ENCODE measurements at regions not wholly inside any gene's neighbourhood (a gene's known extent, or its start where the extent isn't known, plus 50 kb on each side); places are given as distances from the start of the nearest gene placed in this dataset.

DNA sequence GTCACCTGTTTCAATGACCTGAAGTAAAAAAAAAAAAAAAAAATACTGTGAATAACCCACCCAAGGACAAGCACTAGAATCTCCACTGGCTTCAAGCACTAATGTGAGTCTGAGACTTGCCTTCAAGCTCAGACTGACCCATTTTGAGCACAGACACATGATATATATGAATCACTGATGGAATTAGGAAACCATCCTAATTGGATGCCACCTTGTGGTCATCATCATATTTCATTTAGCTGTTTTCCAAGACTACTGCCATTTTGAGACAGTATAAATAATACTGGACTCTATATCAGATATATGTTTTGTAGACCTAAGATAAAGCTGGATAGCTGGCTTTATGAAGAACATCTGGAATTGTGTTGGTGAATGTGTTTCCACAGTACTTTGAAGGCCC is 1232.0 kb downstream of the KCNT2 start:
- DNase-seq (ENCODE audit: low read depth), result peak; percentile 14

DNA sequence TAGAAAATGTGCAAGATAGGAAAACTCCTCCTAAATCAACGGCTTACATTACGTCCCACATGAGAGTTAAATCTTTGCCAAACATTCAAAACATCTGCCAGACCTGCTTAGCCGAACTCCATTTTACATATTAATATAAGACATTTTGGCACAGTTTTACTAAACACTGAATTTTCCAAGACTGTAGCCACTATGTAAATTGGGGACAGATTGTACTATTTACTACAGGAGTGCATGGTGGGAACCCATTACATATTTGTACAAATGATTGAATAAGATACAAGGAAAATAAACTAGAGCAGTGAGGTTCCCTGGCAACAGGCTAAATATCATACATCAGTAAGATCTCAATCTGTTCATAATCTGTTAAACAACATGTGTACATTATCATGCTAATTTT is 1234.4 kb downstream of the KCNT2 start:
- no peak for DNase-seq (ENCODE audit: low read depth)

DNA sequence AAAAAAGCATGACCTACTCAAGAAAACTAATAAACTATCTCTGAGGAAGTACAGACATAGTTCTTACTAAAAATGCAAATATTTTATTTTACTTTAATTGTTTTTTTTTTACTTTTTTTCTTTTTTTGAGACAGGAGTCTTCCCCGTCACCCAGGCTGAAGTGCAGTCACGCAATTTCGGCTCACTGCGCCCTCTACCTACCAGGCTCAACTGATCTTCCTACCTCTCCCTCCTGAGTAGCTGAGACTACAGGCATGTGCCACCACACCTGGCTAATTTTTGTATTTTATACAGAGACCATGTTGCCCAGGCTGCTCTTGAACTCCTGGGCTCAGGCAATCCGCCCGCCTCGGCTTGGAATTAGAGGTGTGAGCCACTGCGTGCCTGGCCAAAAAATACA is 1263.1 kb downstream of the KCNT2 start:
- no peak for DNase-seq (ENCODE audit: low read depth)

DNA sequence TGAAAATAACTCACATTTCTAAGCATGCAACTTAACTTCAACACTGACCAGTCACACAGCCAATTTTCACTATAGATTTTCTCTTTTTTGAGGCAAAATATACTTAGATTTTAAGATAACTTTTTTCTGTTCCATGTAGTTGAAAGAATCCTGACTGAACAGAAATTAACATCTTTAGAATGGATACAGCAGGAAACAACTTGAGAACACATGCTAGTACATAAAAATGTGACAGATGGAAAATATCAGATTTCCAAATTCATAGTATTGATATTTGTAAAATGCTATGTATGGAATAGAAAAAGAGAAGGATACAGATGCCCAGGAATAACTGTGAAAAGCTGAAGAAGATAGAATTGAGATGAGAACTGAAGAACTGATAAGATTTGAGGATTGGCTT is 1270.6 kb downstream of the KCNT2 start:
- no peak for DNase-seq (ENCODE audit: low read depth)

DNA sequence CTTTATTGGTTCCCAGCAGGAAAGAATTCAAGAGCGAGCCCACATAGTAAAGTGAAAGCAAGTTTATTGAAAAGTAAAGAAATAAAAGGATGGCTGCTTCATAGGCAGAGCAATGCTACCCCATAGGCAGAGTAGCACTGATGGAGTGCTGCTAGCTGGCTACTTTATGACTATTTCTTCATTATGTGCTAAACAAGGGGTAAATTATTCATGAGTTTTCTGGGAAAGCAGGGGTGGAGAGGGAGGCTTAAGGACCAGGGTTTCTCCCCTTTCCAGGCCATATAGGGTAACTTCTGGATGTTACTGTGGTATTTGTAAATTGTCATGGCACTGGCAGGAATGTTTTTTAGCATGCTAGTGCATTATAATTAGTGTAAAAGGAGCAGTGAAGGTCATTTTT is 1271.4 kb downstream of the KCNT2 start:
- no peak for DNase-seq (ENCODE audit: low read depth)

- no peak for DNase-seq (ENCODE audit: low read depth)
Measured at GRCh38 chr1:195335541-195335940, 1272.7 kb downstream of the KCNT2 start.

- no peak for DNase-seq (ENCODE audit: low read depth)
Measured at GRCh38 chr1:195332102-195332501, 1276.1 kb downstream of the KCNT2 start.

GRCh38 chr1:195328681-195329080 is 1279.6 kb downstream of the KCNT2 start:
- no peak for DNase-seq (ENCODE audit: low read depth)

GRCh38 chr1:195328102-195328501 is 1280.1 kb downstream of the KCNT2 start:
- DNase-seq (ENCODE audit: low read depth), result no peak

DNA sequence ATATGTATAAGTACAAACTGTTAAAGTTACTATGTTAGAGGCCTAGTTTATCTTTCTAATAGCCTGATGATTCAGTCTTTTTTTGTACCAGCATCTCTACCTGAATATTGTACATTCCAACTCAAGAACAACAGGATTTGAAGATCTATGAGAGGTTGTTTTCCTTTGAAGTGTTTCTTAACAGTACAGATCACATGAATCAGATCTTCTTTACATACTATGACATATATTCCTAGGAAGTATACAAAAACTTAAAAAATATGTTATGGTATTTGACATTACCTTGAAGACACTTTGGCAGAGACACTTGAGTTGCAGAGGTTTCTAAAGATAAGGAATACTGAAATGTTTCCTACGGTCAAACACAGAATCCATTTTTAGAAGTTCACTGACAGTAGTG is 1280.9 kb downstream of the KCNT2 start:
- no peak for DNase-seq (ENCODE audit: low read depth)

GRCh38 chr1:195326325-195326724 is 1281.9 kb downstream of the KCNT2 start:
- no peak for DNase-seq (ENCODE audit: low read depth)

DNA sequence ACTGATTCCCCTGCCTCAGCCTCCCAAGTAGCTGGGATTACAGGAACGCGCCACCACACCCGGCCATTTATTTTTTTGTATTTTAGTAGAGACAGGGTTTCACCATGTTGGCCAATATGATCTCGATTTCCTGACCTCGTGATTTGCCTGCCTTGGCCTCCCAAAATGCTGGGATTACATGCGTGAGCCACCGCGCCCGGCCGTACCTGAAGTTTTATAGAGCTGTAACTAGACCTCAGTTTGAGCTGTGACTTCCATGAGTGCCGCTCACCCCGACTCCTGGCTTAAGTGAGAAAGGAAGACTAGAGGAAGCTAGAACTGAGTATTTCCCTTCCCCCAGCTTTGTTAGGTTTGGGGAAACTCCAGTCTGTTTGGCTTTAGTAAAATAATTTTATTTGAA is 1283.1 kb downstream of the KCNT2 start:
- DNase-seq (ENCODE audit: low read depth), result no peak

GRCh38 chr1:195306281-195306680 is 1302.0 kb downstream of the KCNT2 start:
- DNase-seq (ENCODE audit: low read depth), result no peak

GRCh38 chr1:195294911-195295310 is 1313.3 kb downstream of the KCNT2 start:
- DNase-seq (ENCODE audit: low read depth), result no peak

DNA sequence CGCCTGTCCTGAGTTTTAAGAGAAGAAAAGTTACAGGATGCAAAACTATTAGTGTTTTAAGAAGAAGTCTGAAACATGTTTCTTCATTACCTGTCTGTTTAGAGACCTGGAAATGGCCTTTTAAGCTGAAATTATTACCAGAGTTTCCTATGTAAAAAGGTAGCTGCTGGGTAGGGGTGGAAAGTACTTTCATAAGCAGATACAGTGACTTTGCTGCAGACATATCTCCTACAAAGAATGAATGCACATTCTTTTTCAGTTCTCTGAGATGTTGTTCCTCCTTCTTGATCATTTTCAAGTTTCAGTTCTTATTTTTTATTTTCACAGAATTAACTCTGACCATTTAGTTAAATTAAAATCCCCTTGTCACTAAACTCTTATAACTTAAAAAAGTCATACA is 1329.6 kb downstream of the KCNT2 start:
- DNase-seq (ENCODE audit: low read depth), result no peak

GRCh38 chr1:195275710-195276109 is 1332.5 kb downstream of the KCNT2 start:
- no peak for DNase-seq (ENCODE audit: low read depth)

DNA sequence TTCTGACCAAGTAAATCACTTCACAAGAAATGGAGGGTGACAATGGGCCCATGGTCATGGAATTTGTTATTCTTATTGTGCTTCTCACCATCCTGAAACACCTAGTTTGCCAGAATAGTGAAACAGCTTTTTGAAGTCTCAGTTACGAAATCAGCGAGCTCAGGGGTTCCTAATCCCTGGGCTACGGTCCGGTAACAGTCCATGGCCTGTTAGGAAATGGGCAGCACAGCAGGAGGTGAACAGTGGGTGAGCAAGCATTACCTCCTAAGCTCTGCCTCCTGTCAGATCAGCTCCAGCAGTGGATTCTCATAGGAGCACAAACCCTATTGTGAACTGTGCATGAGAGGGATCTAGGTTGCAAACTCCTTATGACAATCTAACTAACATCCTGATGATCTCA is 1356.3 kb downstream of the KCNT2 start:
- no peak for DNase-seq (ENCODE audit: low read depth)

DNA sequence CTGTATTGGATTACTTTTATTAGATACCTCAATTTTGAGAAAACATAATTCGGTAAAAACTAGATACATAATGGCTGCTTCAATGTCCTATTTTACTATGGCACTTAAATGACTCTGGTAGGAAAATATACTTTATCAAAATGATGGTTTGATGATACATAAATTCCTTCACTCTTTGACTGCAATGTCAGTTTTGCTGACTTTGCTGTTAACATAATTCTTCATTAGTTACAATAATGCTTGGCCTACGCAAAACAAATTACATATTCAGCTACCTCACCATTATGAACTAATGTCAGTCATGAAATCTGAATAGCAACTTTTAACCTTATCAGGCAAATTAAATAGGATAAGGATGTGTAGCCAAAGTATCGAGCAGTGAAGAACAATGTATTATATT is 1364.7 kb downstream of the KCNT2 start:
- DNase-seq (ENCODE audit: low read depth), result no peak

DNA sequence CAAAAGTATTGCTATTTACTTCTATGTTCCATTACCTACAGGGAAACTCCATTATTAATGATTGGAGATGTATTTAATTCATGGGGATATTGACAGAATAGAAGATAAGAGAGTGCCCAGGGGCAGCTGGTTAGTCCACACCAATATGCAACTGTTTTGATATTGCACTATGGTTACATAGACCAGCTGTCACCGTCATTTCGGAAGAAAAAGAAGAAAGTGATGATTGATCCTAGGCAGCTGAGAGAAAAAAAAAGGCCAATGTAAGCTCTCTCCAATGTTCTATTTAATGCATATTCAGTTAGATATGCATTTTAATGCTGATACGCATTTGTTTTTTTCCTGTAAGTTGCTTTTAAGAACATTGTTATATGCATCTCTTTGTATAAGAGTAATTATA is 1367.2 kb downstream of the KCNT2 start:
- no peak for DNase-seq (ENCODE audit: low read depth)

- no peak for DNase-seq (ENCODE audit: low read depth)
Measured at GRCh38 chr1:195238313-195238712, 1369.9 kb downstream of the KCNT2 start.

DNA sequence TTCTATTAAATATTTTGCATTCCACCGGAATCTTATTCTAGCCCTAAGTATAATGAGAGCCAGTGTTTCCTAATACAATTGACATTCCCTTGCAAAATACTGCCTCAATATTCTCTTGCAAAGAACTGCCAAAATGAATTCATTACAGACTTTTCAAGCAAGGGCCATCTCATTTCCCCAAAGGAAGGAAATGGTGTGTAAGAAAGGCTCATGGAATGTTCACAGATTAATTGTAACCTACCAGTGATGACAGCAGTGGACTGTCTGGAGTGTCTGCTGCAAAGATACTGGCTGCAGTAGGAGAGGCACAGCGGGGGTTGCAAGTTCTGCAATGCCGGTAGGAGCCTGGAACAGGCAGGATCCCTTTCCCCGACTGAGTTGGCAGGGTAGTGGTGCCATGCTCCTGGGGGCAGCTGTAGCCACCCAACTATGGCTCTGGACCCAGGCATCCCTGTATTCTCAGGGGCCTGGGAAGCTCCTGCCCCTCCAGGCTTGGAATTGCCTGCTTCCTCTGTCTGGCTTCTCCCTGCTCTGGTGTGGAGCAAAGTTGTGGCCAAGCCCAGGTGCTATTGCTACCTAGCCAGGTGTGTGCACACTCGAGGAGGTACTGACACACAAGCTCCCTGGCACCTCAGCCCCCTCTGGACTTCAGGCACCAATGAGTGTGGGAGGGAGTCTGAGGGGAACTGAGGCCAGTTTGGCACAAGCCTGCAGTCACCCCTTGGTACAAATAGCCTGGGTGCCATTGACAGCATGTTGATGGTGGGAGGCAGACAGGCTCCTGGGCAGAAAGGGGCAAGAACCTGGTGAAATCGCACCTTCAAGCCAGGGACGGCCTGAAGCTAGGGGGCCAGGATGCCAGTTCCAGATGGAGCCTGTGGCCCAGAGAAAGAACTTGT is 1371.0 kb downstream of the KCNT2 start:
- no peak for DNase-seq (ENCODE audit: low read depth)

GRCh38 chr1:195218428-195219212 is 1389.6 kb downstream of the KCNT2 start:
- no peak for DNase-seq (ENCODE audit: low read depth)

DNA sequence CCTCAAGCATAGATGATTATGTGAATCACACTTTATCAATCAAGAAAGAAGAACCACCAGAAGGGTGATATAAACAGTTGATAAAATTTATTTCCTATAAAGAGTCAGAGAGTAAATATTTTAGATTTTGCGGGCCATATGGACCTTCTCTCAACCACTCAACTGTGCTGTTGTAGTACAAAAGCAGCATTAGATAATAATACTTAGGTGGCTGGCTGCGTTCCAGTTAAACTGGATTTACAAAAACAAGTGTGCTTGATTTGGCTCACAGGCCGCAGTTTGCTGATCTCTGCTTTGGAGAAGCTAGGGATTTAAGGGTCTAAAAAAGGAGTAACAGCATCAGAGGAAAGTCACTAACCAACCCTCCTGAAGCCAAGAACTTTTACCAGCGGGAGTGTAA is 1406.0 kb downstream of the KCNT2 start:
- no peak for DNase-seq (ENCODE audit: low read depth)
